GM12878 (cell line): ENCODE measurements at regions not wholly inside any gene's neighbourhood (a gene's known extent, or its start where the extent isn't known, plus 50 kb on each side); places are given as distances from the start of the nearest gene placed in this dataset.

Source experiments
- ATAC-seq: fragments of 200-7000 bp; cut with Tn5 transposase; 3 replicates; pipeline ENCODE4 v1.9.1; 2020; ENCODE audit warnings: mild to moderate bottlenecking, moderate library complexity
- BruUV-seq: library from RNA; stranded (reverse); fragments of 400-500 nt; replicated peaks from 2 replicates; lab custom pipeline; 2021; lab: Mats Ljungman, UMichigan
- CTCF ChIA-PET: fragments of 300-600 bp; sonication (Branson Sonifier 250); formaldehyde crosslinking; extraction: SDS; loops from one replicate; lab custom pipeline; 2021; ENCODE audit warnings: inconsistent platforms; lab: Yijun Ruan, JAX
- POLR2A ChIA-PET: fragments of 350-600 bp; formaldehyde crosslinking; extraction: SDS; loops from one replicate; lab custom pipeline; 2021; ENCODE audit warnings: inconsistent platforms; lab: Charles Lee
- RAD21 ChIA-PET: fragments of 300-600 bp; sonication (Branson Sonifier 250); formaldehyde crosslinking; loops from one replicate; lab custom pipeline; 2023; ENCODE audit warnings: antibody characterized with exemption; ENCODE audit not compliant: unreplicated experiment; lab: Charles Lee
- SMC1A ChIA-PET: fragments of 300-600 bp; sonication (Branson Sonifier 250); formaldehyde crosslinking; loops from one replicate; lab custom pipeline; 2023; ENCODE audit not compliant: unreplicated experiment, uncharacterized antibody; lab: Charles Lee
- DNase-seq: peaks from one replicate; pipeline ENCODE4 v3.0.0-alpha.2; 2011; ENCODE audit warnings: low read depth, low spot score
- FAIRE-seq: peaks from 3 replicates; lab custom pipeline; 2011; peaks lifted over from hg19 to GRCh38; lab: Jason Lieb, UNC
- H2AFZ ChIP-seq: 2 replicates; pipeline ENCODE4 v1.6.0; 2011; ENCODE audit warnings: low read depth, low read length, control low read depth; ENCODE audit not compliant: control insufficient read depth
- H3K27ac ChIP-seq: 2 replicates; pipeline ENCODE4 v1.5.1; 2011; ENCODE audit warnings: control low read depth; ENCODE audit not compliant: control insufficient read depth, insufficient read depth
- H3K27me3 ChIP-seq, 2 experiments: replicated peaks in 1 of 2; 2 replicates each; pipeline versions ENCODE4 v1.6.0 to v1.6.1; 2011; ENCODE audit warnings: low read length in 1 of 2; ENCODE audit not compliant: control insufficient read depth in 2 of 2, insufficient read depth in 2 of 2
- H3K36me3 ChIP-seq, 2 experiments: 2 replicates each; pipeline ENCODE4 v1.5.1; 2011; ENCODE audit warnings: low read length in 1 of 2; ENCODE audit not compliant: control insufficient read depth in 2 of 2, insufficient read depth in 2 of 2
- H3K4me1 ChIP-seq: 2 replicates; pipeline ENCODE4 v1.6.1; 2011; ENCODE audit warnings: mild to moderate bottlenecking, low read length, moderate library complexity, mixed read lengths; ENCODE audit not compliant: control insufficient read depth, insufficient read depth
- H3K4me2 ChIP-seq: 2 replicates; pipeline ENCODE4 v1.6.0; 2011; ENCODE audit warnings: control low read depth; ENCODE audit not compliant: control insufficient read depth, insufficient read depth
- H3K4me3 ChIP-seq: fragments of 200-600 bp; sonication (generic); 2 replicates; pipeline ENCODE4 v1.5.1; 2016
- H3K79me2 ChIP-seq: 2 replicates; pipeline ENCODE4 v1.6.0; 2011; ENCODE audit warnings: low read length; ENCODE audit not compliant: control insufficient read depth, insufficient read depth
- H3K9ac ChIP-seq: 2 replicates; pipeline ENCODE4 v1.8.0; 2011; ENCODE audit warnings: low read length, control low read depth, mixed read lengths; ENCODE audit not compliant: control insufficient read depth, insufficient read depth
- H3K9me3 ChIP-seq: replicated peaks from 3 replicates; pipeline ENCODE4 v1.5.1; 2011; ENCODE audit warnings: mild to moderate bottlenecking, low read length; ENCODE audit not compliant: control insufficient read depth, insufficient read depth
- H4K20me1 ChIP-seq: 2 replicates; pipeline ENCODE4 v1.6.0; 2011; ENCODE audit not compliant: control insufficient read depth, insufficient read depth
- CBX5 ChIP-seq: sonication (generic); IDR thresholded peaks from 2 replicates; pipeline ENCODE4 v1.6.1; 2016; ENCODE audit warnings: low read depth, moderate library complexity, mild to moderate bottlenecking, inconsistent platforms
- CHD1 ChIP-seq: IDR thresholded peaks from 2 replicates; pipeline ENCODE4 v1.6.1; 2012; ENCODE audit warnings: low read depth, low read length, improper control_type of control experiment
- NR2C2 ChIP-seq: IDR thresholded peaks from 2 replicates; pipeline ENCODE4 v1.6.1; 2011; ENCODE audit warnings: borderline replicate concordance, low read depth; ENCODE audit not compliant: control insufficient read depth, insufficient read length
- WGBS: methylation state at CpG from one replicate; pipeline ENCODE4 v1.1.6; 2016; ENCODE audit warnings: low lambda C conversion rate; ENCODE audit not compliant: insufficient replicate concordance, insufficient coverage; ENCODE audit errors: missing lambda C conversion rate; 5-methylcytosine and 5-hydroxymethylcytosine counted together
- in situ Hi-C: fragments of 300-500 bp; cut with MboI; formaldehyde crosslinking; loops from 9 replicates; pipeline ENCODE4 v1.14.3; 2018; ENCODE audit warnings: mixed read lengths
- intact Hi-C: fragments of 100-400 bp; cut with micrococcal nuclease; formaldehyde crosslinking; loops from one replicate; pipeline ENCODE4 v1.14.2; 2022; ENCODE audit not compliant: unreplicated experiment
- TF ChIP-seq, protein P1 (sequence below): fragments of 450-650 bp; IDR thresholded peaks from 2 replicates; pipeline ENCODE4 v1.6.1; 2018; ENCODE audit warnings: mild to moderate bottlenecking, low read depth, moderate library complexity; ENCODE audit not compliant: partially characterized antibody
- TF ChIP-seq, protein P2 (sequence below): IDR thresholded peaks from 2 replicates; pipeline ENCODE4 v1.6.1; 2012; ENCODE audit warnings: low read length, inconsistent platforms

DNA sequence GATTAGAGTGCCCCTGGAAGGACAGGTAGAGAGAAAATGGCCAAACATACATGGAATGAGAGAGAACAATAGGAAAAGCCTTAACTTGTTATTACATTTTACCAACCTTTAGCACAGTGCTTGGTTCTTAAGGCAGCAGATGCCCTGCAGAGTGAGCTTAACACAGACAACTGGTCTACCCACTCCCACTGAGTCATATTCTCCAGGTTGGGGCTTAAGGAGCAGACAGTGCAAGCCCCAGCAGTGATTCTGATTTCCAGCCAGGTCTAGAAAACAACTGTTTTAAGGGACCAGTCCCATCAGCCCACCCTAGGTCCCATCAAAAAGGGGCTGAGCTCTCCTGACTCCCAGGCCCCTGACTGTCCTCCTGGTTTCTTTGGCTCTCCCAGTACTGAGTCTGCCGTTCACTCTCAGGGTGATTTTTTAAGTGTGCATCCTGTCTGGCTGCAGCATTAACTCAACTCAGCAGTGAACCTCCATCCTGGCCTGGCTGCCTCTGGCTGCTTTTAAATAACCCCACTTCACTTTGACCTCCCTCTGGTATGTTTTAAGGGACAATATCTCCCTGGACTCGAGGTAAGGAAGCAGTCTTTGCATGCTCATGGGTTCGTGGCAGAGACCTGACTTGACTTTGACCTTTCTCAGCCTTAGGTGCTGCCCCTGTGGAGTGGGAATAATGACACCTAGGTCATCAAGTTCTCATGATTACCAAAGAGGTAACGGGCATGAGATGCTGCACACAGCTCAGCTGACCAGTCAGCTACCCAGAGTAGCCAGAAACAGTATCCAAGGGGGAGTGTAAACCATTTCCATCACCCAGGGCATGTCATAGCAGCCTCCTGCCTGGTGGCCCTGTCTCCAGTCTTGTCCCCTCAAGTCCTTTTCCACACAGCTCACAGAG lies 210.7 kb upstream of the PWP1 start:
- Histone ChIP-seq H3K4me3 (no peak overlapping the region), H2AFZ (no peak overlapping the region), H3K27me3 (peaks cover 0 to 3% of the 10 kb centered on the region in 2 experiments; a peak in 2 of 4 replicates)
- FAIRE-seq, result no peak
- ChIA-PET RAD21 (no interaction called here), SMC1A (no interaction called here)
- TF ChIP-seq NR2C2 (no peak), CHD1 (no peak), CBX5 (no peak)
- TF ChIP-seq, protein P1, sequence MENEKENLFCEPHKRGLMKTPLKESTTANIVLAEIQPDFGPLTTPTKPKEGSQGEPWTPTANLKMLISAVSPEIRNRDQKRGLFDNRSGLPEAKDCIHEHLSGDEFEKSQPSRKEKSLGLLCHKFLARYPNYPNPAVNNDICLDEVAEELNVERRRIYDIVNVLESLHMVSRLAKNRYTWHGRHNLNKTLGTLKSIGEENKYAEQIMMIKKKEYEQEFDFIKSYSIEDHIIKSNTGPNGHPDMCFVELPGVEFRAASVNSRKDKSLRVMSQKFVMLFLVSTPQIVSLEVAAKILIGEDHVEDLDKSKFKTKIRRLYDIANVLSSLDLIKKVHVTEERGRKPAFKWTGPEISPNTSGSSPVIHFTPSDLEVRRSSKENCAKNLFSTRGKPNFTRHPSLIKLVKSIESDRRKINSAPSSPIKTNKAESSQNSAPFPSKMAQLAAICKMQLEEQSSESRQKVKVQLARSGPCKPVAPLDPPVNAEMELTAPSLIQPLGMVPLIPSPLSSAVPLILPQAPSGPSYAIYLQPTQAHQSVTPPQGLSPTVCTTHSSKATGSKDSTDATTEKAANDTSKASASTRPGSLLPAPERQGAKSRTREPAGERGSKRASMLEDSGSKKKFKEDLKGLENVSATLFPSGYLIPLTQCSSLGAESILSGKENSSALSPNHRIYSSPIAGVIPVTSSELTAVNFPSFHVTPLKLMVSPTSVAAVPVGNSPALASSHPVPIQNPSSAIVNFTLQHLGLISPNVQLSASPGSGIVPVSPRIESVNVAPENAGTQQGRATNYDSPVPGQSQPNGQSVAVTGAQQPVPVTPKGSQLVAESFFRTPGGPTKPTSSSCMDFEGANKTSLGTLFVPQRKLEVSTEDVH, result no peak
- TF ChIP-seq, protein P2, sequence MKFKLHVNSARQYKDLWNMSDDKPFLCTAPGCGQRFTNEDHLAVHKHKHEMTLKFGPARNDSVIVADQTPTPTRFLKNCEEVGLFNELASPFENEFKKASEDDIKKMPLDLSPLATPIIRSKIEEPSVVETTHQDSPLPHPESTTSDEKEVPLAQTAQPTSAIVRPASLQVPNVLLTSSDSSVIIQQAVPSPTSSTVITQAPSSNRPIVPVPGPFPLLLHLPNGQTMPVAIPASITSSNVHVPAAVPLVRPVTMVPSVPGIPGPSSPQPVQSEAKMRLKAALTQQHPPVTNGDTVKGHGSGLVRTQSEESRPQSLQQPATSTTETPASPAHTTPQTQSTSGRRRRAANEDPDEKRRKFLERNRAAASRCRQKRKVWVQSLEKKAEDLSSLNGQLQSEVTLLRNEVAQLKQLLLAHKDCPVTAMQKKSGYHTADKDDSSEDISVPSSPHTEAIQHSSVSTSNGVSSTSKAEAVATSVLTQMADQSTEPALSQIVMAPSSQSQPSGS, result no peak
- TF ChIP-seq, all 136 proteins: peak for 0
- in situ Hi-C loops (no loop called here), intact Hi-C loops (no loop called here)
- no peak overlapping the region for H3K27ac ChIP-seq
- H3K9me3 ChIP-seq, result no peaks in the 10 kb centered on the region
- H3K79me2 ChIP-seq, result no peaks in the 10 kb centered on the region
- H3K4me1 ChIP-seq, result no peaks in the 10 kb centered on the region
- ChIA-PET CTCF (no interaction called here), POLR2A (no interaction called here)
- WGBS, result 5% methylated on average over 4 of the region's 4 CpGs
- H4K20me1 ChIP-seq, result no peaks in the 10 kb centered on the region
- H3K36me3 ChIP-seq, result no peaks in the 10 kb centered on the region
- BruUV-seq, result no TSS peak
- DNase-seq (no peak), ATAC-seq (no peak)
- no peak overlapping the region for H3K4me2 ChIP-seq
- H3K9ac ChIP-seq, result no peak overlapping the region
